Gastroesophageal sphincter (tissue), 4 donors: ENCODE measurements at regions not wholly inside any gene's neighbourhood (a gene's known extent, or its start where the extent isn't known, plus 50 kb on each side); places are given as distances from the start of the nearest gene placed in this dataset.

Source experiments
- ATAC-seq: fragments of 150-250 bp; one replicate; pipeline ENCODE4 v1.9.1; 2016; ENCODE audit warnings: mild to moderate bottlenecking, moderate library complexity
- H3K27ac ChIP-seq, 4 donors: fragments of 200-600 bp; sonication (generic) in 3 of 4; 1 replicate in 3 of 4; 2 replicates in 1 of 4; pipeline ENCODE4 v1.5.1; 2016 to 2019
- H3K27me3 ChIP-seq: fragments of 200-600 bp; sonication (generic); one replicate; pipeline ENCODE4 v1.5.1; 2019
- H3K36me3 ChIP-seq, 2 donors: fragments of 200-600 bp; sonication (generic); one replicate each; pipeline ENCODE4 v1.5.1; 2019; ENCODE audit warnings: control low read depth in 1 of 2
- H3K4me1 ChIP-seq, 3 donors: fragments of 200-600 bp; sonication (generic); 1 replicate in 2 of 3; 2 replicates in 1 of 3; pipeline ENCODE4 v1.5.1; 2016 to 2019; ENCODE audit warnings: control low read depth in 2 of 3
- H3K4me3 ChIP-seq, 2 donors: fragments of 200-600 bp; sonication (generic); one replicate each; pipeline ENCODE4 v1.5.1; 2019; ENCODE audit warnings: mild to moderate bottlenecking in 1 of 2, moderate library complexity in 1 of 2
- H3K9me3 ChIP-seq, 3 donors: fragments of 200-600 bp; sonication (generic); one replicate each; pipeline ENCODE4 v1.5.1; 2017 to 2019; ENCODE audit warnings: control low read depth in 2 of 3
- EP300 ChIP-seq: sonication (generic); formaldehyde crosslinking; IDR thresholded peaks from one replicate; pipeline ENCODE4 v1.6.1; 2017; ENCODE audit warnings: antibody characterized with exemption, mild to moderate bottlenecking
- POLR2A ChIP-seq, 2 donors: fragments of 450-650 bp; IDR thresholded peaks; one replicate each; pipeline ENCODE4 v1.6.1; 2017; ENCODE audit warnings: antibody characterized with exemption in 2 of 2, mild to moderate bottlenecking in 2 of 2, moderate library complexity in 1 of 2
- POLR2AphosphoS5 ChIP-seq: sonication (generic); formaldehyde crosslinking; IDR thresholded peaks from one replicate; pipeline ENCODE4 v1.6.1; 2017; ENCODE audit warnings: antibody characterized with exemption
- WGBS, 2 donors: methylation state at CpG; one replicate each; pipeline ENCODE4 v1.1.5; 2018; ENCODE audit warnings: low coverage in 1 of 2; 5-methylcytosine and 5-hydroxymethylcytosine counted together
- TF ChIP-seq, protein P1 (sequence below), 4 experiments: fragments of 200-600 bp in 2 of 4; fragments of 450-650 bp in 2 of 4; sonication (generic) in 1 of 4; IDR thresholded peaks; one replicate each; pipeline ENCODE4 v1.5.1; 2017 to 2019; ENCODE audit warnings: antibody characterized with exemption in 4 of 4, mild to moderate bottlenecking in 2 of 4, moderate library complexity in 2 of 4

DNA sequence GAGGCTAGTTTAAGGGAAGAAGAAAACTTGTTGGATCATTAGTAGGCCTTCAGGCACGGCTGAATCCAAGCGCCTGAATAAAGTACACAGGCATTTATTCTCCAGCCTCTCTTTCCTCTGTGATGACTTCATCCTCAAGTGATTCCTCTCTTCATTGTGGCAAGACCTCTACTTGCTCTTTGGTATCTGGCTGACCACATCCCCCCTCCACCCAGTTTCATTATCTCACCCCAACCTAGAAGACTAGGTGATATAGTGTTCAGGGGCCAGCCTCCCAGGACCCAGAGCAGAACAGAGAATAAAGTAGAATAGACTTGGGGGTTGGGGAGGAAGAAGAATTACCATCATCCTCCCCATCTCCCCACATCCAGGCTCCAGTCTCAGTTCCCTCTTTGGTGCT lies 189.3 kb downstream of the MIAT start:
- ATAC-seq: no peak
- no peak for TF ChIP-seq POLR2A (IDR thresholded peaks at IDR 0.05)
- TF ChIP-seq, protein P1, sequence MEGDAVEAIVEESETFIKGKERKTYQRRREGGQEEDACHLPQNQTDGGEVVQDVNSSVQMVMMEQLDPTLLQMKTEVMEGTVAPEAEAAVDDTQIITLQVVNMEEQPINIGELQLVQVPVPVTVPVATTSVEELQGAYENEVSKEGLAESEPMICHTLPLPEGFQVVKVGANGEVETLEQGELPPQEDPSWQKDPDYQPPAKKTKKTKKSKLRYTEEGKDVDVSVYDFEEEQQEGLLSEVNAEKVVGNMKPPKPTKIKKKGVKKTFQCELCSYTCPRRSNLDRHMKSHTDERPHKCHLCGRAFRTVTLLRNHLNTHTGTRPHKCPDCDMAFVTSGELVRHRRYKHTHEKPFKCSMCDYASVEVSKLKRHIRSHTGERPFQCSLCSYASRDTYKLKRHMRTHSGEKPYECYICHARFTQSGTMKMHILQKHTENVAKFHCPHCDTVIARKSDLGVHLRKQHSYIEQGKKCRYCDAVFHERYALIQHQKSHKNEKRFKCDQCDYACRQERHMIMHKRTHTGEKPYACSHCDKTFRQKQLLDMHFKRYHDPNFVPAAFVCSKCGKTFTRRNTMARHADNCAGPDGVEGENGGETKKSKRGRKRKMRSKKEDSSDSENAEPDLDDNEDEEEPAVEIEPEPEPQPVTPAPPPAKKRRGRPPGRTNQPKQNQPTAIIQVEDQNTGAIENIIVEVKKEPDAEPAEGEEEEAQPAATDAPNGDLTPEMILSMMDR (IDR thresholded peaks at IDR 0.05): no peak
- TF ChIP-seq POLR2AphosphoS5: no peak
- no peak for TF ChIP-seq EP300
- Histone ChIP-seq H3K4me1 (no peaks in the 10 kb centered on the region), H3K27me3 (no peaks in the 10 kb centered on the region), H3K9me3 (no peaks in the 10 kb centered on the region), H3K36me3 (no peaks in the 10 kb centered on the region), H3K27ac (no peak overlapping the region), H3K4me3 (no peak overlapping the region)
- 79 to 88% methylated on average over 2 of the region's 2 CpGs for WGBS, 2 donors

DNA sequence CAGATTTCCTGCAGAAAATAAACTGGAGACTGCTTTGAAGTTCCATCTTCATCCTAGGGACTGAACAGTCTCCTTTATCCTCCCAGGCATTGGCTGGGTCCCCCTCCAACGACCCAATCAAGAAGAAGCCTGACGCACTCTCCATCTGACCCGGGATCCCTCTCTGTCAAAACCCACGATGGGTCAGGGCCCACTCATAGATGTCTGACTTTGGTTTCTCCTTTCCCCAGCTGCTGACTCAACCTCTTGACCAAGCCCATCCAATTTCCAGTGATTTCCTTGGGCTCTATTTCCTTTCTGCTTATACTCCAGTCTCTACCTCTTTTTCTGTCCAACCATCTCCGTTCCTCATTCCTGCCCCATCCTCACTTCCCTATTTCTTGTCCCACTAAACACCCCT lies 189.7 kb downstream of the MIAT start:
- Histone ChIP-seq H3K4me1 (no peaks in the 10 kb centered on the region), H3K27ac (no peak overlapping the region), H3K36me3 (no peaks in the 10 kb centered on the region), H3K27me3 (no peaks in the 10 kb centered on the region), H3K9me3 (no peaks in the 10 kb centered on the region), H3K4me3 (no peak overlapping the region)
- TF ChIP-seq POLR2AphosphoS5: no peak
- no peak for TF ChIP-seq POLR2A (IDR thresholded peaks at IDR 0.05)
- no peak for TF ChIP-seq EP300
- TF ChIP-seq, protein P1 (IDR thresholded peaks at IDR 0.05): no peak
- WGBS, 2 donors: 54 to 74% methylated on average over 3 to 5 of the region's 5 CpGs
- ATAC-seq: no peak

DNA sequence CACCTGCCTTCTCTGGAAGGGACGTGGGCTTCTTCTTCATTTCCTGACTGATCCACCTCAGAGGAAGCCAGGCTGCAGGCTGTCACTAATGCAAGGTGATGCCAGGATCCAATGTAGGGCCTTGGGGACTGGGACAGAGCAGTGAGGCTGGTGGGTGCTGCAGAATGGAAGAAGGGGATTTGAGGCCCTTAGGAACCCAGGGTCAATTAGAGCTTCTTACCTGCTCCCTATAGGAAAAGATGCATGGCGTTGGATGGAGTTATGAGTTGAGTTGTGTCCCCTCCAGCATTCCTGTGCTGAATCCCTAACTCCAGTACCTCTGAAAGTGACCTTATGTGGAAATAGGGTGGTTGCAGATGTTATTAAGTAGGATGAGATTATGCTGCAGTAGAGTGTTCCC lies 190.4 kb downstream of the MIAT start:
- Histone ChIP-seq H3K27me3 (no peaks in the 10 kb centered on the region), H3K27ac (no peak overlapping the region), H3K4me1 (no peaks in the 10 kb centered on the region), H3K9me3 (no peaks in the 10 kb centered on the region), H3K4me3 (no peak overlapping the region), H3K36me3 (no peaks in the 10 kb centered on the region)
- no peak for ATAC-seq
- TF ChIP-seq POLR2AphosphoS5 (no peak), POLR2A (IDR thresholded peaks at IDR 0.05) (no peak), EP300 (no peak)
- TF ChIP-seq, protein P1 (IDR thresholded peaks at IDR 0.05): no peak
- 100% methylated on average over 1 of the region's 2 CpGs; no CpG with 5 or more reads in 1 of the 2 donors for WGBS, 2 donors

DNA sequence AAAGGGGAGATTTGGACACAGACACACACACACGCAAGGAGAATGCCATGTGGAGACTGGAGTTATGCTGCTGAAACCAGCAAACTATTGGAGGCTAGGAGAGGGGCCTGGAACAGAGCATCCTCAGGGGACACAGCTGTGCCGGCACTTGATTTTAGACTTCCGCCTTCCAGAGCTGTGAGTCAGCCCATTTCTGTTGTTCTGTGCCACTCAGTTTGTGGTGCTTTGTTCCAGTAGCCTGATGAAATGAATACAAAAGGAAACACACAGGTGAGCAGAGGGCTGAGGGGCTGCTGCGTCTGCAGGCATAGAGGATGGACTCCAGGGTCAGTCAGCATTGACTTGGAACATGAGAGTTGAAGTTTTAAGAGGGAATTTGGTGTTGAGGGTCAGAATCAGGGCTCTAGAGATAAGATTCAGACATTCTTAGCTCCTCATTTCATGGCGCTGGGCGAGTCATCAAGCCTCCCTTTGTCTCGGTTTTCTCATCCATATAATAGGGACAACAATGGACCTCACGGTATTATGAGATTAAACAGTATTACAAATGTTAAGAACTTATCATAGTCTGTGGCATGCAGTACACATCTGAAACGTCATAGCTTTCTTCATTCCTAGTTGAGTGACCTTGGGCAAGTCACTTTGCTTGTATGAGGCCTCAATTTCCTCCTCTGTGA lies 191.0 kb downstream of the MIAT start:
- no peaks in the 10 kb centered on the region for H3K9me3 ChIP-seq
- H3K27ac ChIP-seq: no peak overlapping the region
- TF ChIP-seq EP300 (no peak), POLR2A (IDR thresholded peaks at IDR 0.05) (no peak), POLR2AphosphoS5 (no peak)
- TF ChIP-seq, protein P1 (IDR thresholded peaks at IDR 0.05): no peak
- ATAC-seq: no peak
- no peak overlapping the region for H3K4me3 ChIP-seq
- H3K4me1 ChIP-seq: no peaks in the 10 kb centered on the region
- H3K36me3 ChIP-seq: no peaks in the 10 kb centered on the region
- H3K27me3 ChIP-seq: no peaks in the 10 kb centered on the region
- WGBS, 2 donors: 67 to 86% methylated on average over 7 to 9 of the region's 9 CpGs

DNA sequence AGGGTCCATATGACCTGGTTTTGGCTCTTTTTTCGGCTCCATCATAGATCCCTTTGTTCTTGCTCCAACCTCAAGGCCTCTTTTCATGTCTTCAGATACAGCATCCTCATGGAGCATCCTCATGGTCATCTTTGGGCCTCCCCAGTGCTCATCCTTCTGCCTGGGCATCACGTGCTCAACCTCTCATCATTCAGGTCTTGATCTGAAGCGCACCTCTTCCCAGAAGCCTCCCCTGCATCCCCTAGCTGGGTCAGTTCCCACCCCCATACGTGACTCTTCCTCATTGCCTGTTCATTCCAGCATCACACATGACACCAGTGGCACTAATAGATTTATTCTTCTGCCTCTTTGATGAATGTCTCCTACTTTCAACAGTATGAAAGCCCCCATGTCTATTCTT lies 192.2 kb downstream of the MIAT start:
- Histone ChIP-seq H3K4me3 (no peak overlapping the region), H3K4me1 (no peaks in the 10 kb centered on the region), H3K9me3 (no peaks in the 10 kb centered on the region), H3K36me3 (no peaks in the 10 kb centered on the region), H3K27me3 (no peaks in the 10 kb centered on the region), H3K27ac (no peak overlapping the region)
- TF ChIP-seq POLR2A (IDR thresholded peaks at IDR 0.05): no peak
- no peak for TF ChIP-seq EP300
- no peak for TF ChIP-seq POLR2AphosphoS5
- TF ChIP-seq, protein P1 (IDR thresholded peaks at IDR 0.05): no peak
- WGBS, 2 donors: 91 to 98% methylated on average over 4 of the region's 4 CpGs
- ATAC-seq: no peak
